Fibroblast of mammary gland (primary cell): ENCODE measurements at regions not wholly inside any gene's neighbourhood (a gene's known extent, or its start where the extent isn't known, plus 50 kb on each side); places are given as distances from the start of the nearest gene placed in this dataset.

ENCODE experiments used
- DNase-seq: peaks from one replicate; pipeline ENCODE4 v3.0.0-alpha.2; 2010; ENCODE audit warnings: low read depth
- H3K4me3 ChIP-seq: 2 replicates; pipeline ENCODE4 v1.5.1; 2011; ENCODE audit warnings: low read depth, mild to moderate bottlenecking, low read length, moderate library complexity; ENCODE audit not compliant: control insufficient read depth
- CTCF ChIP-seq: conservative IDR thresholded peaks from 2 replicates; pipeline ENCODE4 v1.5.1; 2011; ENCODE audit warnings: low read depth, low read length, inconsistent platforms; ENCODE audit not compliant: control insufficient read depth, insufficient read depth

GRCh38 chr1:166457700-166458099 is 290.9 kb upstream of the FAM78B start:
- TF ChIP-seq CTCF: no peak

GRCh38 chr1:166464333-166464732 is 297.5 kb upstream of the FAM78B start:
- DNase-seq: no peak
- H3K4me3 ChIP-seq: no peak overlapping the region
- TF ChIP-seq CTCF: no peak

More at GRCh38 chr1:166457700-166458099, 290.9 kb upstream of the FAM78B start:
- no peak for DNase-seq
- H3K4me3 ChIP-seq: no peak overlapping the region

DNA sequence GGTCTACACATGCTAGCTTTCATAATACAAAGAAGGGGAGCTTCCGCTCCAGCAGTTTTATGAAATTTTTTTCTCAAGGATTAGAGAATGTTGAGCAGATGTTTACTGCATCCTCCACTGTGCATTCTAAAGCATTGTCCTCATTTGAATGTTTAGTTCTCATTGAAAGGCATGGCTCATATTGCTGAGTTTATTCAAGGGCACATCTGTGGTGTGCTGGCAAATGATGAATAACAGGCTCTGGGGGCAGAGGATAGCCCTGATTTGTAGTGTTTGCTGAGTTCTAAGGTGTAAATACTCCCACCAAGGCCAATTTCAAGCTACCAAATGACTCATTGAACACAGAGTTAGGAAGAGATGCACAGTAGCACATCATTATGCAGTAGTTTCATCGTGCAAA is 303.2 kb upstream of the FAM78B start:
- DNase-seq: no peak
- H3K4me3 ChIP-seq: no peak overlapping the region
- no peak for TF ChIP-seq CTCF

DNA sequence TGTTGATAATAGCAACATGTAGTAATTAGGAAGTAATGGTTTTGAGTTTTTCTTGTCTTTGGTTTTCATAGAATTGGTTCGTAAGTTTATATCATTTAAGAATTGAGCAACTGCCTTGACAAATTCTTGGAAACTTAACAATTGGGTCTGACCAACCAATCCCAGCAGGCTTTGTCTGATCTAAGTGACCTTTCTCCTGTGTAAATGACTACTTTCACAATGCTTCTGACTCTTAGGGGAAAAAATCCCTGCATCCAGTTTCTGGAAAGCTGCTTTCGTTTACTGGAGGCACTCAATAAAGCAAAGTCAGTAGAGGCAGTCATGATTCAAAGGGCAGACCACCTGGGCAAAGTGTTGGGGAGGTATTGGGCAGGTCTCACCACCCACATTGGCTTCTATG is 303.6 kb upstream of the FAM78B start:
- no peak for TF ChIP-seq CTCF
- DNase-seq: peak; percentile 10

GRCh38 chr1:166471359-166471758 is 304.6 kb upstream of the FAM78B start:
- no peak for TF ChIP-seq CTCF
- H3K4me3 ChIP-seq: no peak overlapping the region
- no peak for DNase-seq

More for the DNA sequence above, 303.6 kb upstream of the FAM78B start:
- no peak overlapping the region for H3K4me3 ChIP-seq

DNA sequence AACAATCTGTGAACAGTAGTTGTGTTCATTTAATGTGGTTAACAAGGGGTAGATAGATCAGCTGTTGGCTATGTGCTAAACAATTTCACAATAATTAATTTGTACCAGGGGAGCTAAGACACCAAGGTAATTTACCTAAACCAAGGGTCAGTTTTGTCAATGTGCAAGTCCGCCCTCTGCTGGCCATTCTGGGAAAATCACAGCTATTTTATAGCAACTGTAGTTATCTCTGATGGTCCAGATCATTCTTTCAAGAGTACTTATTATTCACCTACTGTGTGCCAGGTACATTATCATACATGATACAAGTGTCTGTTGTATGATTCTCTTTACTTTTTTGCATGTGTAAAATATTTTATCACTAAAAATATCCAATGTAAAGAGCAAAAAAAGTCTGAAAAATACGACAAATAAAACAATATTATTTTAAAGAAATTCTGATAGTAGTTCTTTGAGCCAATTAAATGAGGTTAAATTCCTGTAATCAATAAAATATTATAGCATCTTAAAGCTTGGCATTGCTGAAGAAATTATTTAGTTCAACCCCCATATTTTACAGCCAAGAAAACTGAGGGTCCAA is 312.3 kb upstream of the FAM78B start:
- peak; percentile 36 for DNase-seq
- TF ChIP-seq CTCF: peak; percentile 69

DNA sequence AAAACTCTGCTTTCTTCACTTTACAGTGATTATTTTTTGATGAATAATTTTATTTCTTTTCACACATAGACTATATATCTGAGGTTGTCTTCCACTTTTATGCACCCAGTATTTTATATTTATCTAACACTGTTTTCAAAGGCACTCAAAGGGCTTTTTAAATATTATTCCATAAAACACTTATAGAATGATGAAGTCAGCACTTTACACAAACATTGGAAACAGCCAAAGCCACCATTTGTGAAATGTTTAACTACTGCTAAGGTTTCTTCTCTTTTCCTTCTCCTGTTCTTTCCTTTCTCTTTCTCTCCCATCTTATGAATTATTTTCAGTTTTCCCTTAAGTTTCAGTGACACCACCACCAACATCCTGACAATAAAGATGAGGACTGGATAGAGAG is 317.7 kb upstream of the FAM78B start:
- TF ChIP-seq CTCF: no peak
- no peak overlapping the region for H3K4me3 ChIP-seq
- DNase-seq: no peak

More for the DNA sequence above, 312.3 kb upstream of the FAM78B start:
- H3K4me3 ChIP-seq: no peak overlapping the region
